T-helper 2 cell treated with Interferon-gamma antibody and Interleukin-4, amounts not matched to agents 5 μg/mL and 100 μg/mL, for 36 hours (primary cell): ENCODE measurements at regions not wholly inside any gene's neighbourhood (a gene's known extent, or its start where the extent isn't known, plus 50 kb on each side); places are given as distances from the start of the nearest gene placed in this dataset.

ENCODE experiments used
- DNase-seq: peaks from one replicate; pipeline ENCODE4 v3.0.0; 2021; ENCODE audit warnings: low spot score
- H3K27ac Mint-ChIP-seq: one replicate; pipeline ENCODE4 v1.8.0; 2021; ENCODE audit warnings: mild to moderate bottlenecking, mixed read lengths
- H3K27me3 Mint-ChIP-seq: one replicate; pipeline ENCODE4 v1.8.0; 2021; ENCODE audit warnings: low read depth, mixed read lengths
- H3K36me3 Mint-ChIP-seq: one replicate; pipeline ENCODE4 v1.8.0; 2021; ENCODE audit warnings: low read depth, mixed read lengths
- H3K4me1 Mint-ChIP-seq: one replicate; pipeline ENCODE4 v1.8.0; 2021; ENCODE audit warnings: low read depth, mixed read lengths
- H3K4me3 Mint-ChIP-seq: one replicate; pipeline ENCODE4 v1.8.0; 2022; ENCODE audit warnings: mild to moderate bottlenecking, moderate library complexity, mixed read lengths
- H3K9me3 Mint-ChIP-seq: one replicate; pipeline ENCODE4 v1.8.0; 2021; ENCODE audit warnings: mixed read lengths

- no peak overlapping the region for H3K4me3 Mint-ChIP-seq
- no peaks in the 10 kb centered on the region for H3K27me3 Mint-ChIP-seq
- H3K36me3 Mint-ChIP-seq = no peaks in the 10 kb centered on the region
- no peak for DNase-seq
- no peaks in the 10 kb centered on the region for H3K9me3 Mint-ChIP-seq
- no peaks in the 10 kb centered on the region for H3K4me1 Mint-ChIP-seq
- no peak overlapping the region for H3K27ac Mint-ChIP-seq
These were observed 240.6 kb downstream of the TFCP2L1 start for GRCh38 chr2:121044412-121044811.

GRCh38 chr2:121045245-121045644 is 239.8 kb downstream of the TFCP2L1 start:
- H3K9me3 Mint-ChIP-seq = no peaks in the 10 kb centered on the region
- H3K27ac Mint-ChIP-seq = no peak overlapping the region
- H3K36me3 Mint-ChIP-seq = no peaks in the 10 kb centered on the region
- H3K4me3 Mint-ChIP-seq = no peak overlapping the region
- no peaks in the 10 kb centered on the region for H3K27me3 Mint-ChIP-seq
- no peaks in the 10 kb centered on the region for H3K4me1 Mint-ChIP-seq
- DNase-seq = no peak

GRCh38 chr2:121046335-121046734 is 238.7 kb downstream of the TFCP2L1 start:
- no peaks in the 10 kb centered on the region for H3K9me3 Mint-ChIP-seq
- H3K36me3 Mint-ChIP-seq = no peaks in the 10 kb centered on the region
- no peak overlapping the region for H3K4me3 Mint-ChIP-seq
- no peak for DNase-seq
- H3K4me1 Mint-ChIP-seq = no peaks in the 10 kb centered on the region
- no peak overlapping the region for H3K27ac Mint-ChIP-seq
- H3K27me3 Mint-ChIP-seq = no peaks in the 10 kb centered on the region

GRCh38 chr2:121047383-121047782 is 237.6 kb downstream of the TFCP2L1 start:
- no peak for DNase-seq
- no peaks in the 10 kb centered on the region for H3K27me3 Mint-ChIP-seq
- no peaks in the 10 kb centered on the region for H3K4me1 Mint-ChIP-seq
- no peaks in the 10 kb centered on the region for H3K9me3 Mint-ChIP-seq
- H3K27ac Mint-ChIP-seq = no peak overlapping the region
- H3K36me3 Mint-ChIP-seq = no peaks in the 10 kb centered on the region
- no peak overlapping the region for H3K4me3 Mint-ChIP-seq

GRCh38 chr2:121049131-121049530 is 235.9 kb downstream of the TFCP2L1 start:
- H3K4me1 Mint-ChIP-seq = no peaks in the 10 kb centered on the region
- H3K4me3 Mint-ChIP-seq = no peak overlapping the region
- H3K36me3 Mint-ChIP-seq = no peaks in the 10 kb centered on the region
- no peaks in the 10 kb centered on the region for H3K9me3 Mint-ChIP-seq
- DNase-seq = no peak
- H3K27ac Mint-ChIP-seq = no peak overlapping the region
- no peaks in the 10 kb centered on the region for H3K27me3 Mint-ChIP-seq

- Mint-ChIP-seq H3K27me3 (no peaks in the 10 kb centered on the region), H3K27ac (no peak overlapping the region), H3K4me3 (no peak overlapping the region), H3K9me3 (no peaks in the 10 kb centered on the region), H3K36me3 (no peaks in the 10 kb centered on the region), H3K4me1 (no peaks in the 10 kb centered on the region)
- no peak for DNase-seq
These were observed 234.9 kb downstream of the TFCP2L1 start for GRCh38 chr2:121049950-121050585.

GRCh38 chr2:121051311-121051710 is 233.7 kb downstream of the TFCP2L1 start:
- Mint-ChIP-seq H3K27me3 (no peaks in the 10 kb centered on the region), H3K27ac (no peak overlapping the region), H3K36me3 (no peaks in the 10 kb centered on the region), H3K4me1 (no peaks in the 10 kb centered on the region), H3K4me3 (no peak overlapping the region), H3K9me3 (no peaks in the 10 kb centered on the region)
- no peak for DNase-seq

GRCh38 chr2:121052023-121052422 is 233.0 kb downstream of the TFCP2L1 start:
- Mint-ChIP-seq H3K9me3 (no peaks in the 10 kb centered on the region), H3K27ac (no peak overlapping the region)
- DNase-seq = no peak

GRCh38 chr2:121052521-121052920 is 232.5 kb downstream of the TFCP2L1 start:
- DNase-seq = no peak
- no peak overlapping the region for H3K27ac Mint-ChIP-seq
- no peaks in the 10 kb centered on the region for H3K27me3 Mint-ChIP-seq
- no peaks in the 10 kb centered on the region for H3K36me3 Mint-ChIP-seq
- H3K4me1 Mint-ChIP-seq = no peaks in the 10 kb centered on the region
- no peaks in the 10 kb centered on the region for H3K9me3 Mint-ChIP-seq
- no peak overlapping the region for H3K4me3 Mint-ChIP-seq

More at GRCh38 chr2:121052023-121052422, 233.0 kb downstream of the TFCP2L1 start:
- Mint-ChIP-seq H3K27me3 (no peaks in the 10 kb centered on the region), H3K36me3 (no peaks in the 10 kb centered on the region), H3K4me1 (no peaks in the 10 kb centered on the region), H3K4me3 (no peak overlapping the region)

- Mint-ChIP-seq H3K9me3 (no peaks in the 10 kb centered on the region), H3K36me3 (no peaks in the 10 kb centered on the region), H3K27ac (no peak overlapping the region)
These were observed 229.9 kb downstream of the TFCP2L1 start for GRCh38 chr2:121055088-121055487.

GRCh38 chr2:121055501-121055900 is 229.5 kb downstream of the TFCP2L1 start:
- H3K4me1 Mint-ChIP-seq = no peaks in the 10 kb centered on the region
- no peak overlapping the region for H3K4me3 Mint-ChIP-seq
- H3K9me3 Mint-ChIP-seq = no peaks in the 10 kb centered on the region
- H3K36me3 Mint-ChIP-seq = no peaks in the 10 kb centered on the region
- no peaks in the 10 kb centered on the region for H3K27me3 Mint-ChIP-seq
- DNase-seq = no peak
- H3K27ac Mint-ChIP-seq = no peak overlapping the region

More at GRCh38 chr2:121055088-121055487, 229.9 kb downstream of the TFCP2L1 start:
- no peaks in the 10 kb centered on the region for H3K27me3 Mint-ChIP-seq
- H3K4me1 Mint-ChIP-seq = no peaks in the 10 kb centered on the region
- DNase-seq = no peak
- H3K4me3 Mint-ChIP-seq = no peak overlapping the region

GRCh38 chr2:121058852-121059558 is 226.0 kb downstream of the TFCP2L1 start:
- Mint-ChIP-seq H3K27me3 (no peaks in the 10 kb centered on the region), H3K36me3 (no peaks in the 10 kb centered on the region), H3K4me1 (no peaks in the 10 kb centered on the region), H3K4me3 (no peak overlapping the region), H3K27ac (no peak overlapping the region), H3K9me3 (no peaks in the 10 kb centered on the region)
- no peak for DNase-seq

- H3K36me3 Mint-ChIP-seq = no peaks in the 10 kb centered on the region
- H3K9me3 Mint-ChIP-seq = no peaks in the 10 kb centered on the region
- no peak overlapping the region for H3K4me3 Mint-ChIP-seq
- DNase-seq = no peak
- H3K4me1 Mint-ChIP-seq = no peaks in the 10 kb centered on the region
- H3K27ac Mint-ChIP-seq = no peak overlapping the region
- H3K27me3 Mint-ChIP-seq = no peaks in the 10 kb centered on the region
These were observed 225.1 kb downstream of the TFCP2L1 start for GRCh38 chr2:121059651-121060649.

- no peaks in the 10 kb centered on the region for H3K36me3 Mint-ChIP-seq
- no peak overlapping the region for H3K4me3 Mint-ChIP-seq
- DNase-seq = no peak
- no peak overlapping the region for H3K27ac Mint-ChIP-seq
- H3K27me3 Mint-ChIP-seq = no peaks in the 10 kb centered on the region
- no peaks in the 10 kb centered on the region for H3K4me1 Mint-ChIP-seq
- no peaks in the 10 kb centered on the region for H3K9me3 Mint-ChIP-seq
These were observed 223.4 kb downstream of the TFCP2L1 start for GRCh38 chr2:121061633-121062032.
